GM18520 (cell line): ENCODE measurements at regions not wholly inside any gene's neighbourhood (a gene's known extent, or its start where the extent isn't known, plus 50 kb on each side); places are given as distances from the start of the nearest gene placed in this dataset.

Experiments used
- ATAC-seq: cut with Tn5 transposase; IDR thresholded peaks from one replicate; pipeline ENCODE4 v1.9.1; 2021; ENCODE audit not compliant: unreplicated experiment

- no peak for ATAC-seq
Observed at GRCh38 chr7:125406111-125406510, 476.5 kb upstream of the POT1 start.

GRCh38 chr7:125399408-125399807 lies 469.8 kb upstream of the POT1 start:
- no peak for ATAC-seq

GRCh38 chr7:125396466-125397151 lies 467.0 kb upstream of the POT1 start:
- no peak for ATAC-seq

- ATAC-seq: no peak
Observed at GRCh38 chr7:125391921-125392320, 462.3 kb upstream of the POT1 start.

- no peak for ATAC-seq
Observed at GRCh38 chr7:125390981-125391380, 461.4 kb upstream of the POT1 start.

GRCh38 chr7:125386211-125386610 lies 456.6 kb upstream of the POT1 start:
- ATAC-seq: no peak

- ATAC-seq: no peak
Observed at GRCh38 chr7:125383324-125383723, 453.7 kb upstream of the POT1 start.

GRCh38 chr7:125382401-125382800 lies 452.8 kb upstream of the POT1 start:
- no peak for ATAC-seq

- ATAC-seq: no peak
Observed at GRCh38 chr7:125375942-125376341, 446.3 kb upstream of the POT1 start.

- ATAC-seq: no peak
Observed at GRCh38 chr7:125370502-125370901, 440.9 kb upstream of the POT1 start.

- ATAC-seq: no peak
Observed at GRCh38 chr7:125363873-125364272, 434.2 kb upstream of the POT1 start.

- ATAC-seq: no peak
Observed at GRCh38 chr7:125358551-125359167, 429.0 kb upstream of the POT1 start.

- no peak for ATAC-seq
Observed at GRCh38 chr7:125357676-125358455, 428.2 kb upstream of the POT1 start.

GRCh38 chr7:125355899-125356298 lies 426.3 kb upstream of the POT1 start:
- ATAC-seq: peak; percentile 77

- no peak for ATAC-seq
Observed at GRCh38 chr7:125347269-125347668, 417.6 kb upstream of the POT1 start.

- no peak for ATAC-seq
Observed at GRCh38 chr7:125338110-125338509, 408.5 kb upstream of the POT1 start.

GRCh38 chr7:125336326-125336725 lies 406.7 kb upstream of the POT1 start:
- no peak for ATAC-seq

GRCh38 chr7:125326666-125327255 lies 397.1 kb upstream of the POT1 start:
- ATAC-seq: no peak

GRCh38 chr7:125316466-125316865 lies 386.8 kb upstream of the POT1 start:
- ATAC-seq: no peak

GRCh38 chr7:125299003-125299765 lies 369.6 kb upstream of the POT1 start:
- ATAC-seq: no peak

GRCh38 chr7:125279961-125280360 lies 350.3 kb upstream of the POT1 start:
- ATAC-seq: no peak
